ENCODE measurements at regions not wholly inside any gene's neighbourhood (a gene's known extent, or its start where the extent isn't known, plus 50 kb on each side); places are given as distances from the start of the nearest gene placed in this dataset.
"Not testable (repeated sequence)": the region's sequence is repeated elsewhere in the genome, so short reads cannot be mapped to it uniquely, and the experiment has no call there.

DNA sequence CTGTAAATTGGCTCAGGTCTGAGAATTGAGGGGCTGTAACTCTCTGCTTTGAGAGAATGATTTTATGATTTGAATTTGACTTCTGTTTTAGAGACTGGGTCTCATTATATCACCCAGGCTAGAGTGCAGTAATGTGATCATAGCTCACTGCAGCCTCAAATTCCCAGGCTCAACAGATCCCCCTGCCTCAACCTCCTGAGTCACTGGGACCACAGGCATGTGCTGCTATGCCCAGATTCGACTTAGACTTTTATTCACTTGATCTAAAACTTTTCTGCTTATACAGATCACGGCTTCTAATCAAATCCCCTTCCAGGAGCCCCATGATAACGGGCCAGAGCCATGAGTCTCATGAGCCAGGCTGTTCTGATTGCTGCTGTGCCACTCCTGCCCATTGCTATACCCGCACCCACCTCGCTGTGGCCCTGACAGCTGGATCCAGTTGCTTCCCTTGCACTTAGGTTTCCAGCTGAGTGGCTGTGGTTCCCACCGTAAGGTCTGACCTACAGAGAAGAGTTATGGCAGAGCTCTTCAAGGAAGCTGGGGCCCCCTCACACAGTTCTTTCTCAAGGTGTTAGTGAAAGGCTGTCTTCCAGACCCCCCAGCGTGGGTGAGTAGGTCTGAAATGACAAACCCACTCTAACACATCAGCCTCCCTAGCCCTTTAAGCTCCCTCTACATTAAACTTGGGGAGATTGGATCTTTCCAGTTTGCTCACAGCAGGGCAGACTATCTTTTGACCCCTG is 251.2 kb upstream of the SGCG start:
- DNase-seq, result no peak

DNA sequence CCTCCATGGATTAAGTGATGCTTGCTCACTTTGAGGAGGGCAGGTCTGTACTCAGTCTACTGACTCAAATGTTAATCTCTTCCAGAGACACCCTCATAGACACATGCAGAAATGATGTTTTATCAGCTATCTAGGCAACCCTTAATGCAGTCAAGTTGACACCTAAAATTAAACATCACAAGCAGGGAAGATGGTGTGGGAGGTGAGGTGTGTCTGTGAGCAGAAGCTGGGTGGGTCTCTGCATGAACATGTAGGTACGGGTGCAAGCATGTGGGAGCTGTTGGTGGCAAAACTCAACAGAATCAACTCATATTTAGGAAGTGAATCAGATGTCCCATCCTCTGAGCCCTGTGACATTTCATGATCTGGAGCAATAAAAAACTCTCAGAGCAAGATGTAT is 249.2 kb upstream of the SGCG start:
- no peak for DNase-seq

DNA sequence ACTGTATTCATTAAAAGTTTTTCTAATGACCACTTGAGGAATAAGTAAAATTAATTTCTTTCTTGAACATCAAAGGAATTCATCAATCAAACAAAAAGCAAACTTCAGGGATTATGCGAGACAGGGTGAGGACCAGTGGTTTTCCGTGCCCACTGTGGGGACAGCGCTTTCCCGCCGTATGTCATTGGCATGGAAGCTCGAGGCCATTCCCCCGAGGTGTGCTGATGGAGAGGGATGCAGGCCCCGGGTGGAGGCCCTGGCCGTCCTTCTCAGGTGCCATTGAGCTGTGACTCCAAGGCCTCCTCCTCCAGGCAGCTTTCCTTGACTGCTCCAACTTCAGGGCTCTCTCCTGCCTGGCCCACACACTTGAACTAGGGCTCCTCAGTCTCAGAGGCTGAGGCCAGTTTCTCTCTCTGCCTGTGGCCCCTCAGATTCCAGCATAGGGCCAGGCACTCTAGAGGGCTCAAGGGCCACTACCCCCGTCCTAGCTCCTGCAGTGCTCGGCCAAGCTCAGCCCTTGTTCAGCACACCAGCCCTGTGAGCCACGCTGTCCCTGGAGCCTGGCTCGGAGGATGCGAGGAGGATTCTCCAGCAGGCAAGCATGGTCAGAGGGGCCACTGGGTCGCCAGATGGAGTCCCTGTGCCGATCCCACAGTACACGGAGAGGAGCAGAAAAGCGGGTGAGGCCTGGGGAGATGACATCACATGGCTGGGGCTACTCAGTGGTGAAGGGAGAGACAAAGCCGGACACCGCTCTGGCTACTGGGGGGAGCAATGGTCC is 248.0 kb upstream of the SGCG start:
- DNase-seq, result not testable (repeated sequence)

DNA sequence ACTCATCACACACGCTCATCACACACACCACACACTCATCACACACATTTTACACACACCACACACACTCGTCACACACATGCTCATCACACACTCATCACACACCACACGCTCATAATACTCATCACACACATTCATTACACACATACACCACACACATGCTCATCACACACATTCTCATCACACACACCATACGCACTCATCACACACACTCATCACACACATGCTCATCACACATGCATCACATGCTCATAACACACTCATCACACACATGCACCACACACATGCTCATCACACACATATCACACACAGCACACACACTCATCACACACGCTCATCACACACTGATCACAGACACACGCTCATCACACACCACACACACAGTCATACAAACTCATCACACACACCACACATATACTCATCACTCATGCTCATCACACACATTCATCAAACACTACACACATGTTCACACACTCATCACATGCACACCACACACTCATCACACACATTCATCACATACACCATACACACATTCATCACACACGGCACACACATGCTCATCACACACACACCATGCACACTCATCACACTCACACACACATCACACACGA is 247.1 kb upstream of the SGCG start:
- no peak for DNase-seq

DNA sequence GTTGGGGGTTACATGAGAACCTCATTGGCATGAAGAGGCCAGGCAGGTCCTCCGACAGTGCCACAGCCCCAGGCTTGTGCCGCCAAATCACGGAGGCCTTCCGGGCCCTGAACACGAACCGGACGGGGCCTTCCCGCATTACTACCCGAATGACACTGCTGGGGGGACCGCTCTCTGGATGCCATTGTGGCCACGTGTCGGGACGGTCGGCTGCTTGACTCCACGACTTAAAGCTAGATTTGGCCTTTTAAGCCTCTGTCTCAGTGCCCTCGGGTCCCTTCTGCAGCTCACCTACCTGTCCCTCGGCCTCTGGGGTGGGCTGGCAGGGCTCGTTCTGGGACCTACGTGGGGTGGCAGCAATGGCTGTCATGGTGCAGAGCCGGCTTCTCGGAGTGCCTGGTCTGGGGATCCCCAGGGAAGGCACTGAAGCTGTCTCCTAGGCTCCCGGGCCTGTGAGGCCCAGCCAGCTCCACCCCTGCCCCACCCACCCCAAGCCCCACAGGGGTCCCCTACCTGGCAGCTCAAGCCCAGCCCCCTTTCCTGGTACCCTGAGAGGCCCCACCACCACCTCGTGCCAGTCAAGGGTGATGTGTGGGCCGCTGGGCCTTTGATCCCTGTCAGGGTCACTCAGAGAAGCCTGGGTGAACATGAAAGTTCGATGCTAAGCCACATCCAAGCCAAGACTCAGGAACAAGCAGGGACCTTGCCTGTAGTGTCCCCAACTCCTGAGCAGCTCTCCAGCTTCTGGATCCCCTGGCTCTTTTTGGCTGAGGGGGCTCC is 245.8 kb upstream of the SGCG start:
- no peak for DNase-seq

DNA sequence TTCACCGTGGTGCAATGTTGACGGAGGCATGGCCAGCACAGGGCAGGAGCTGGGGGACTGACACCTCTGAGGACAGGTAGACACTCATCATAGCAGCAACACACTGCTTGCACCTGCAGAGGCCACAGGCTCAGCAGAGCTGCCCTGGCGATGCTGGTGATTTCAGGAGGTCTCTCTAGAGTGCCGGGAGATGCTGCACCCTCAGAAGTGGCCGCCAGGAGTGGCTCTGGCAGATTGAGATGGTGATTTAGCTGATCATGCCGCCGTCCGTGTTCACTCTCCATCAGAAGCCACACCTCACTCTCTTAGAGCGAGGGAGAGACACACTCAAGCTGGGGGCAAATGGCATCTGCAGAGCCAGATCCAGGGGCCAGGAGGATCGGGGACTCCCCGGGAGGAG is 244.6 kb upstream of the SGCG start:
- DNase-seq, result no peak

DNA sequence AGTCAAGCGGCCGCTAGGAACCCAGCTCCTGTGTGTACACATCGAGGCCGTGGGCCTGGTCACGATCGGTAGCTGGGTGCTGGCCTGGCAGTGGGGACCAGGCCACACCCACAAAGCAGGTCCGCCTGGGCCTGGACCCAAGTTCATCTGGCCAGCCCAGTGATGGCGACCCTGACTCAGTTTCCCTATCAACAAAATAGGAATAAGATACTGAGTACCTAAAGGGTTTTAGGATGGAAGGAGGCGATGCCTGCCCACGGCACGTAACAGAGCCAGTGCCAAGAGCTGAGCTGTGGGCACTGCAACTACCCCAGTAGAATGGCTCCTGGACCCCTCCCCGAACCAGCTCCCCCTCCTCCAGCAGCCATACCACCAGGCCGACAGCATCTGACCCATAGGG is 243.5 kb upstream of the SGCG start:
- no peak for DNase-seq

DNA sequence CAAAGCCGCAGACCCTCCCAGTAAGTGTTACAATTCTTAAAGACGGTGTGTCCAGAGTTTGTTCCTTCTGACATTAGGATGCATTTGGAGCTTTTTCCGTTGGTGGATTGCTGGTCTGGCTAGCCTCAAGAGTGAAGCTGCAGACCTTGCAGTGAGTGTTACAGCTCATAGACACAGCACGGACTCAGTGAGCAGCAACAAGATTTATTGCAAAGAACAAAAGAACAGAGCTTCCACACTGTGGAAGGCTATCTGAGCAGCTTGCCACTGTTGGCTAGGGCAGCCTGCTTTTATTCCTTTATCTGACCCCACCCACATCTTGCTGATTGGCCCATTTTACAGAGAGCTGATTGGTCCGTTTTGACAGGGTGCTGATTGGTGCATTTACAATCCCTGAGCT is 242.8 kb upstream of the SGCG start:
- DNase-seq, result no peak

DNA sequence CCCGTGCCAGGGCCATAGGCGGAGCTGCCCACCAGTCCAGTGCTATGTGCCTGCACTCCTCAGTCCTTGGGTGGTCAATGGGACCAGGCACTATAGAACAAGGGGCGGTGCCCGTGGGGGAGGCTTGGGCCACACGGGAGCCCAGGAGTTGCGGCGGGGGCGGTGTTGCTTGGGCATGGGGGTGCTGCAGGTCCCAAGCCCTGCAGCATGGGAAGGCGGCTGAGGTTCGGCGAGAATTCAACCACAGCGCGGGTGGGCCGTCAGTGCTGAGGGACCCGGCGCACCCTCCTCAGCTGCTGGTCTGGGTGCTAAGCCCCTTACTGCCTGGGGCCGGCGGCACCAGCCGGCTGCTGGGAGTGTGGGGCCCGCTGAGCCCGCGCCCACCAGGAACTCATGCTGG is 242.2 kb upstream of the SGCG start:
- no peak for DNase-seq

DNA sequence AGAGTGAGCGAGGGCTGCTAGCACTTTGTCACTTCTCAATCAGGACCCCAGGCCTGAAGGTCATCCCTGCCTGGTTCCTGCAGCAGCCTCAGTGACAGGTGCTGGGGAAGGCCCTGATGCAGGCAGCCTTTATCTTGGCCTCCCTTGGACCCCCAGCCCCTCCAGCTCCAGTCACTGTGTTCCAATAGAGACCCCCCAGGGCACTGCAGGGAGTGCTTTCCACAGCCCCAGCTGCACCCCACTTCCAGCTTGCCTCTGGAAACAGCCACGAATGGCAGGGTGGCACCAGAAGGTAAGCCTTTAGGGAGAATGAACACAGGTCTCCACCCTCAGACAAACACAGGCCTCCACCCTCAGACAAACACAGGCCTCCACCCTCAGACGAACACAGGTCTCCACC is 241.6 kb upstream of the SGCG start:
- no peak for DNase-seq

DNA sequence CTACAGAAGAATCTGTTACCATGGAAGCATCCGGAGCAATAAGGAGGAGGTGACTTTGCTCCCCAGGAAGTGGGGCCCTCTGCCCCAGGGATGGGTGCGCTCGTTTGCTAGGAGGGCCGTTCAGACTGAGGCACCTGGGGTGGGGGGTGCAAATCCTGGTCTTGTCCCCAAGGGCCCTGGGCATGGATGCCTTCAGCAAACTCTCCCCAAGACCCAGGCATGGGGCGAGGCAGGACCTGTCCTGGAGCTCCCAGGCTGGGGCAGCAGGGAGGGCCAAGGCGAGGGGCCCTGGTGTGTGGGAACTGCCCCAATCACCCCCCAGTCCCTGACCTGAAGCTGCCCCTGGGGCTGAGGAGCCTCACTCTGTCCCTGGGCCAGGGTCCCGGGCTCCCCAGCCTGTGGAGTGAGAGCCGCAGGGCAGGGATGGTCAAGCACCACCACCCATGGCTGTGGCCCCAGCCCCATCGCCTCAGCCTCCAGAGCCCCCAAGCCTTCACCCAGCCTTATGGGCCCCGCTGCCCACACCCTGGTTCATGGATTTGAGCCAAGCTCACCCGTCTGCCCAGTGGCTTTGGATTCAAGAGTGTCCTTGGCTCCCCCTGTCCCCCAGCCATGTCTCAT is 240.6 kb upstream of the SGCG start:
- DNase-seq, result no peak

DNA sequence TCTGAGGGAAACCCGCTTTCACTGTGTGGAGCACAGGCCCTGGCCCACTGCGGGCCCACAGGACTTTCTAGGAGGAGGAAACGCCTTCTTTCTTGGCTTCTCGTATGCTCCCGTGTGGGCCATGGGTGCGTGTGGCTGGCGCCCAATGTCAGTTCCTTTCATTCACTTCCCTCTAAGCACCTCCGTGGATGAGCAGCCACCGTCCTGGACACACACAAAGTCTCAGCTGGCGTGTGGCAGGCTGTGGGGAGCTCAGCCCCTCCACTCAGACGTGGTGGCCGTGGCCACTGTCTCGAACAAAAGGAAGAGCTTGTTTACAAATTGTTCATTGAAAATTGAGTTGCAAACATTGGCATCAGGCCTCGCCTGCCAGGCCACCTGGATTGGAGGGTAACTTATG is 240.0 kb upstream of the SGCG start:
- DNase-seq, result no peak

DNA sequence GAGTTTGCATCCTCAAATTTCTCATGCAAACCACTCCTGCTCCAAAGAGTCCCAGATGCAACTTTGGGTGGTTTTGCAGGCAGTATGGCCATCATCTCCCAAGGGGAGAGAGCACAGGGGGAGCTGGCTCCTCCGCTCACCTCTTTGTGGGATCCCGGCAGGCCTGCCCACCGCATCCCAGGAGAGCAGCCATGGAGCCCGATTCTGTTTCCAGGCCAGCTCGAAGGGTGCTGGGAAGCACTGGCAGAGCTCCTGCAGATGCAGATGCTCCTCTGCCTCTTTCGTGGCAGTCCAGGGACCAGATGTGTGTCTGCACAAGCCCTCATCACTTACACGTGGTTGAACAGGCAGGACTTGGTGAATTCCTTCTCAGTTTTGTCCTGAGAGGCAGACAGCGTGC is 239.3 kb upstream of the SGCG start:
- not testable (repeated sequence) for DNase-seq

DNA sequence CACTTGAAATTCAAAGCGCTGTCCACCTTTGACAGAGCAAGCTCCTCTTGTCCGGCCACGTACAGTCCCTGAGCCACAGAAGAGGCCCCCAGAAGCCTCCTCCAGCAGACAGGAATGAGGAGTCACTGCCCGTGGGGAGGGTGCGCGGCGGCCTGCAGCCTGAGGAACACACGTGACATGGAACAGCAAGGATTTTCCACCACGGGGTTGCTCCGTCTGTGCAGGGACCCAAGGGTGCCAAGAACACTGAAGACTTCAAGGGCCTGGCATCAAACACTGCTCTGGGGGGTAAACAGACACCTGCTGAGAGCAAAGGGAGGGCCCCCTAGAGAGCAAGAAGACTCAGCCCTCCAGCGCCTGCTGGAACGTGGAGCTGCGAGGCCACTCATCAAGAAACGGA is 237.9 kb upstream of the SGCG start:
- not testable (repeated sequence) for DNase-seq

DNA sequence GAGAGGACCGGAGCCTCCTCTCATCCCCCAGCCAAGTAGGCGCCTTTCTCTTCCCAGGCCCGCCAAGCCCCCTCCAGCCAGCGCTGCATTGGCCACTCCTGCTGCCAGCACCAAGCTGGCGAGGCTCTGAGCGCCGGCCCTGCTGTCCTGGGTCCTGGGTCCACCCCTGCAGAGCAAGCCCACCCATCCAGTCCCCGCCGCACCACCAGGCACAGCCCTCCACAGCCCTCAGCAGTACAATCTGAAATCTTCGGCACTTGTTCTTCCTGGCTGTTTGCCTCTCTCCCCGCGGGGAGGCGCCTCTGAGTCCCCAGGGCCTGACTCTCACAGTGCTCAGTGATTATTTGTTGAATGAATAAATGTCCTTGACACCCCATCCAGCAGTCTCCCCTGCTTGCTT is 236.4 kb upstream of the SGCG start:
- DNase-seq, result no peak

DNA sequence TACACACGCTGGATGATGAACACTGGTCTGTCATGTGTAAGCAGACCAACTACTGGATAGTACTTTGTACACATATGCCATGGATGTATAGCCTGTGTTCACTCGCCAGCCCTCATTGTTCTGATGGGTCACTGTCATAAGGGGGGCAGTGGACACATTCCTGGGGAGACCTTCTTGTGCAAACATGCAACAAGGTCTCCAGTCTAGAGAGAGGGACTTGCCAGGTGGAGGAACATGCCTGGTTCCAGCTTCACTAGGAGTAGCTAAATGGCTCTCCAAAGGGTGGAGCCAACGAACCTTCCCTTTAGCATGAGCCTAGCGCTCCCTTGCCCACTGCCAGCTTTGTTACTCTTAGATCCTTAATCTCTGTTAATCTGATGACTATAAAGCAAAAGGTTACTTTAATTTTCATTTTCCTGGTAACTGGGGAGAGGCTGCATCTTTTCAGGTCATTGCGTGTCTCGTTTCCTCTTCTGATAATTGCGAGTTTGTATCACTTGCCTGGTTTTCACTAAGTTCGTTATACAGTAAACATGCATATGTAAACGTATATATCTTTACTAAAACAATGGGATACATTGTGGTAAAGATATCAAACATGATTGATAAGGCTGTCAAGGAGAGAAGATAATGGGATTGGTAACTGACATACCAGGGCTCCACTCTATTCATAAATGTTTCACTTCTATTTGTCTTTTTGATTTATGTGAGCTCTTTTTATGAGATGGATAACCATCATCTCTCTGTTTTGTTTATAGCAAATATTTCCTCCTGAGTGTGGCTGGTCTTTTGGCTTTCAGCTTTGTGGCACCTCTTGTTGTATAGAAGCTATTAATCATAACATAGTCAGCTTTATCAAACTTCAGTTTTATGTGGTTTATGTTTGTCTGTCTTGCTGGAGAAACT is 235.2 kb upstream of the SGCG start:
- no peak for DNase-seq

DNA sequence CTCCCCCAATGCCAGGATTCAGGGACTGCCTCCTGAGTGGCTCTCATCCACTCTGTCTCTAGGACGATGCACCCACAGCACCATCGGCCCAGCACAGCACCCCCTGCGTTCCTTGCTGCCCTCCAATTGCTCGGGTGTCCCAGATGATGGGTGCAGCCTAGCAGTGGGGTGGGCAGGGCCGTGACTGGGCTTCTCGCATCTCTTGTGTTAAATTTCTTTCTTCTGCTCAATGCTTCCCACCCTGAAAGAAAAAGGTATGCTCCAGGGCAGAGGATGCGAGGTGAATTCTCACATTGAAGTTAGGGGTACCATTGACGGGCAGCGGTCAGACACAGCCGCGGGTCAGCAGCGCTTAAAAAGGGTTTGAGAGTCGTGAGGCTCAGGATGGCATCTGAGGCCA is 232.4 kb upstream of the SGCG start:
- DNase-seq, result no peak

DNA sequence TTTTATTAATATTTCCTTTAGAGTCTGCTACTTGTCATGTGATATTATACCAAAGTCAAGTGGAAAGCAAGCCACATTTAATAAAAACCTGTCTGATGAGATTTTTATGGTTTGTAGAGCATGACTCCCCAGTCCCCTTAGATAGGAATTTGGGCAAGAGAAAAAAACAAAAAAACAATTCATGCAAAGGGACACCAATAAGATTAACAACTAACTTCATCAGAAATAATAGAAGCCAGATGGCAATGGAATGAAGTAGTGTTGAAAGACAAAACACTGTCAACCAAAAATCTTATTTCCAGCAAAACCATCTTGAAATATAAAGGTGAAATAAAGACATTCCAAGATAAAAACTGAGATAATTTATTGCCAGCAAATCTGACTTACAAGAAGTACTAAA is 228.8 kb upstream of the SGCG start:
- not testable (repeated sequence) for DNase-seq

DNA sequence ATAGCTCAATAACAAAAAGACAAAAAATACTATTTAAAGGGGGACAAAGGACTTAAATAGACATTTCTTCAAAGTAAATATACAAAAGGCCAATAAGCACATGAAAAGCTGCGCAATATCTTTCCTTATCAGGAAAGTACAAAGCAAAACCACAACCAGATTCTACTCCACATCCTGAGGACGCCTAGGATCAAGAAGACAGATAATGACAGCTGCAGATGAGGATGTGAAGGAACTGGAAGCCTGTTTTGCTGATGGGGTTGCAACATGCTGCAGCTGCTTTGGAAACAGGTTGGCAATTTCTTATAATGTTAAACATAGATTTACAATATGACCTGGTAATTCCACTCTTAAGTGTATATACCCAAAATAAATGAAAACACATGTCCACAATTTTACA is 225.6 kb upstream of the SGCG start:
- not testable (repeated sequence) for DNase-seq

DNA sequence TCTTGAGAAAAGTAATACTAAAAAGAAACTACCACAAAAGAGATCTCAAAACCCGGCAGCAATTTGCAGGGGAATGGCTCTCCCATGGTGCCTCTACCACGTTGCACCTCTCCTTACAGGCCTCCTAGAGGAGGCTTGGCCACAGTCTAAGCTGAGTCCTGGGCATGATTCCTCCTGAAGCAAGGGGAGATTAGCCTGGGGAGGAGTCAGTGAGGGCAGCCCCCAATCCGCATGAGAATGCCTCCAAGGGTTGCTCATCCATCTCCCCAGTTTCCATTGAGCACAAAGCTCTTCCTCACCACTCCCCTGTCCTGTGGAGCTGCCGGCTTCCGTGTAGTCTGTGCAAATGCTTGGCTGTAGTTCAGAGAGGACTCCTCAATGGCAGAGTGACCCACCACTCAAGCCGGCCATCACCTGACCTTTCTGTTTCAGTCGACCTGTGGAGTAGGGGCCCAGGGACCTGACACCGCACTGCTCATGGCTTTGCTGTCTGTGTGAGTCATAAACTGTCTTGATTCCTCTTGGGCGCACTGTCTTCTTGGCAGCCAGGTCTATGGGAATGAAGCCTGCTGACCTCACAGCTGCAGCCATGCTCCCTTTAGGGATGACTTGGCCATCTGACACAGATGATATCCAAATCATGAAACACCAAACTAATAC is 224.2 kb upstream of the SGCG start:
- not testable (repeated sequence) for DNase-seq

DNA sequence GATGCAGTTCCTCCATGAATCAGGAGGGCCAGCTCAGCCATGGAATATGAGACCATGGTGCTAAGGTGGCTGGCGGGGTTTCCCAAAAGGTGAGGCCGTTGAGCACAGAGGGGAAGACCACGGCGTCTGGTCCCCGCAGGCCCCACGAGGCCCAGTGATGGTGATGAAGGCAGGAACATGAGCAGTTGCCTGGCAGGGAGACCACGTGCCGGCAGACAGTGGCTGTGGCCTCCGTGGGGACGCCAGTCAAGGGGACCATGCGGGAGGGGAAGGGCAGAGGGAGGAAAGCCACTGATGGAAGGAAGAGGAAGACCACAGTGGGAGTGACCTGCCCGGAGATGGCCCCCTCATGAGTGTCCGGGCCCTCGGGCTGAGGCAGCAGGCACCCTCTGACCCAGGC is 220.9 kb upstream of the SGCG start:
- DNase-seq, result not testable (repeated sequence)
